ENCODE measurements at regions not wholly inside any gene's neighbourhood (a gene's known extent, or its start where the extent isn't known, plus 50 kb on each side); places are given as distances from the start of the nearest gene placed in this dataset.

GRCh38 chr12:127903146-127903545, 363.8 kb upstream of the TMEM132C start:
- Histone ChIP-seq H3K4me1 (ENCODE audit: insufficient read depth, low read length) (no peaks in the 10 kb centered on the region; the same call in 1 of the 2 replicates), H3K79me1 (ENCODE audit: insufficient read depth, low read depth, low read length, poor library complexity, severe bottlenecking) (no peaks in the 10 kb centered on the region), H4K8ac (replicated peaks; ENCODE audit: insufficient read length, low read depth, low read length) (no peak overlapping the region), H3K14ac (ENCODE audit: insufficient read depth, low read length) (no peak overlapping the region), H3K27me3 (ENCODE audit: insufficient read depth, low read length) (no peaks in the 10 kb centered on the region), H3K9ac (ENCODE audit: extremely low read depth, insufficient read length, low read length) (no peak overlapping the region), H3K18ac (ENCODE audit: insufficient read length, low read depth, low read length) (no peak overlapping the region), H2BK12ac (ENCODE audit: insufficient read length, low read depth, low read length) (no peak overlapping the region), H3K79me2 (ENCODE audit: insufficient read depth, low read length) (no peaks in the 10 kb centered on the region), H3K27ac (ENCODE audit: insufficient read length, low read depth, low read length) (no peak overlapping the region), H2BK20ac (ENCODE audit: low read depth, low read length, poor library complexity, severe bottlenecking) (no peak overlapping the region), H2BK120ac (ENCODE audit: low read depth, low read length, poor library complexity, severe bottlenecking) (no peak overlapping the region), H2BK5ac (ENCODE audit: insufficient read length, low read length) (no peak overlapping the region), H3K56ac (ENCODE audit: insufficient read length, low read depth, low read length) (no peak overlapping the region), H3K9me3 (ENCODE audit: control insufficient read depth, low read depth, low read length) (no peaks in the 10 kb centered on the region), H4K5ac (ENCODE audit: insufficient read length, low read depth, low read length) (no peak overlapping the region), H3K4me2 (ENCODE audit: insufficient read depth, insufficient read length, low read length) (peak overlapping the region; percentile 13), H2BK15ac (ENCODE audit: low read depth, low read length) (no peak overlapping the region), H3K23me2 (ENCODE audit: insufficient read length, low read depth, low read length, poor library complexity, severe bottlenecking) (no peaks in the 10 kb centered on the region), H4K20me1 (ENCODE audit: control insufficient read depth, insufficient read depth, insufficient read length) (no peaks in the 10 kb centered on the region), H3T11ph (ENCODE audit: low read length) (no peak overlapping the region), H2AK5ac (ENCODE audit: insufficient read length, low read length) (no peak overlapping the region), H3K23ac (ENCODE audit: insufficient read length, low read depth, low read length) (no peak overlapping the region), H3K4ac (ENCODE audit: low read depth, low read length) (no peak overlapping the region), H4K91ac (ENCODE audit: insufficient read length, low read depth, low read length) (no peak overlapping the region), H2AFZ (ENCODE audit: low read length) (peak overlapping the region; percentile 62)
- no peak for DNase-seq
- no peak for TF ChIP-seq CTCF (conservative IDR thresholded peaks at IDR 0.05)
- no peak overlapping the region for H3K27ac Mint-ChIP-seq
- peaks cover 8 to 9% of the 10 kb centered on the region in 2 experiments for H3K4me1 Mint-ChIP-seq
- H3K4me3 Mint-ChIP-seq = no peak overlapping the region
- no CpG with 5 or more reads among the region's 5 CpGs for WGBS (ENCODE audit: extremely low coverage, insufficient read length, low lambda C conversion rate)
- peaks cover 0 to 2% of the 10 kb centered on the region in 2 experiments; a peak in 2 of 5 replicates for H3K9me3 Mint-ChIP-seq
- H3K27me3 Mint-ChIP-seq (ENCODE audit: low read depth) = no peaks in the 10 kb centered on the region
- H3K36me3 Mint-ChIP-seq (ENCODE audit: insufficient read depth in 1 of 3, low read depth in 3 of 3) = peaks cover 0 to 6% (median 1%) of the 10 kb centered on the region in 3 experiments; a peak in 1 of 7 replicates

Data from H9 (cell line).